Tibial artery (tissue), 4 donors: ENCODE measurements at regions not wholly inside any gene's neighbourhood (a gene's known extent, or its start where the extent isn't known, plus 50 kb on each side); places are given as distances from the start of the nearest gene placed in this dataset.

ENCODE experiments used
- DNase-seq, 2 donors: peaks; one replicate each; pipeline ENCODE4 v3.0.0-alpha.2; 2019
- H3K27ac ChIP-seq, 2 donors: fragments of 200-600 bp; sonication (generic) in 1 of 2; 1 replicate in 1 of 2; 2 replicates in 1 of 2; pipeline ENCODE4 v1.5.1; 2018 to 2019; ENCODE audit warnings: mild to moderate bottlenecking in 1 of 2
- H3K27me3 ChIP-seq, 2 donors: fragments of 200-600 bp; sonication (generic) in 1 of 2; one replicate each; pipeline versions ENCODE4 v1.5.1 to v1.6.0; 2016 to 2019
- H3K36me3 ChIP-seq, 3 donors: fragments of 200-600 bp; sonication (generic) in 2 of 3; one replicate each; pipeline ENCODE4 v1.5.1; 2016 to 2019; ENCODE audit warnings: mild to moderate bottlenecking in 2 of 3
- H3K4me1 ChIP-seq, 4 donors: fragments of 200-600 bp; sonication (generic) in 2 of 4; 1 replicate in 3 of 4; 2 replicates in 1 of 4; pipeline ENCODE4 v1.5.1; 2016 to 2019
- H3K4me3 ChIP-seq, 2 donors: fragments of 200-600 bp; sonication (generic) in 1 of 2; 1 replicate in 1 of 2; 2 replicates in 1 of 2; pipeline ENCODE4 v1.5.1; 2018 to 2019; ENCODE audit warnings: mild to moderate bottlenecking in 2 of 2
- H3K9me3 ChIP-seq, 3 donors: fragments of 200-600 bp; sonication (generic) in 1 of 3; one replicate each; pipeline ENCODE4 v1.5.1; 2016 to 2019
- CTCF ChIP-seq, 2 experiments: fragments of 200-600 bp in 1 of 2; fragments of 450-650 bp in 1 of 2; IDR thresholded peaks; one replicate each; pipeline ENCODE4 v1.5.1; 2017 to 2019; ENCODE audit warnings: antibody characterized with exemption in 2 of 2, mild to moderate bottlenecking in 1 of 2, moderate library complexity in 1 of 2
- intact Hi-C: fragments of 100-400 bp; cut with DNase I; formaldehyde crosslinking; loops from one replicate; pipeline ENCODE4 v1.15.0; 2023; ENCODE audit warnings: low total_unique reads

GRCh38 chr13:106917673-106918556 lies 350.0 kb upstream of the ARGLU1 start:
- Histone ChIP-seq H3K27me3 (no peaks in the 10 kb centered on the region), H3K4me3 (peak overlapping the region; percentile 67 to 79), H3K27ac (peak overlapping the region; percentile 84 to 89), H3K36me3 (no peaks in the 10 kb centered on the region), H3K9me3 (no peaks in the 10 kb centered on the region), H3K4me1 (peaks cover 0 to 34% (median 11%) of the 10 kb centered on the region in 4 donors)
- intact Hi-C loops: loop anchor here (5.0 kb wide), 1 partner anchor 351 kb away; the partner anchor contains the start of gene ARGLU1
- DNase-seq: peak; percentile 60 to 83
- TF ChIP-seq CTCF (IDR thresholded peaks at IDR 0.05): peak; percentile 88 to 96

GRCh38 chr13:106917024-106917571 lies 349.2 kb upstream of the ARGLU1 start:
- Histone ChIP-seq H3K27me3 (no peaks in the 10 kb centered on the region), H3K36me3 (no peaks in the 10 kb centered on the region), H3K9me3 (no peaks in the 10 kb centered on the region), H3K4me3 (peak overlapping the region; percentile 67 to 79), H3K4me1 (peaks cover 0 to 34% (median 11%) of the 10 kb centered on the region in 4 donors), H3K27ac (peak overlapping the region; percentile 84 to 89)
- intact Hi-C loops: loop anchor here (5.0 kb wide), 1 partner anchor 350 kb away; the partner anchor contains the start of gene ARGLU1
- DNase-seq: no peak
- no peak for TF ChIP-seq CTCF (IDR thresholded peaks at IDR 0.05)

DNA sequence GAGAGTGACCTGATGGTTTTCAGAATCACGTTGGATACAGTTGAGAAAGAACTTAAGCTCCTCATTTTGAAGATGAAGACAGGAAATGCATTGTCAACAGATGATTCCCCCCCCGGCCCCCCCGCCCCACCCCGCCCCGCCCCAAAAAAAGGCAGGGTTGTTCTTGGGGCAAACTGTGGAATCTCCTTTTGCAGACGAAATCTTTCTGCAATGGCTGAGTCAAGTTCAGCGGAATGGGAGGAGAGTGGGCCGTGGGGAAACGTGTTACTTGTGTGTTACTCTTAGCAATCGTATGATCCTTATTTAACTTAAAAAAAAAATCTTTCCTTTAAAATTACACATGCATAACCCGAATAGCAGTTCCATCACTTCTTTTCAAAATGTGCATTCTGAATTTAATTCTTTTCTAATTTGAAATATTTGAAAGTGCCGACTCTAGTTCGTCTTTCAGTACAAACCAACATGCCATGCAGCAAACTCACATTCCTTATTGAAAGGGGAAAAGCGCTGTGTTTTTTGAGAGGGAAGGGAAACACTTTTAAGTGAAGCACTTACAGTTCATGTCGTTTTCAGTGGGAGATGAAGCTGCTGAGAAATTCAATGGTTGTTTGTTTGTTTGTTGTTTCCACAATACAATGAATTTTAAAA lies 348.5 kb upstream of the ARGLU1 start:
- intact Hi-C loops: loop anchor here (5.0 kb wide), 1 partner anchor 349 kb away; the partner anchor contains the start of gene ARGLU1
- DNase-seq: no peak
- H3K36me3 ChIP-seq: no peaks in the 10 kb centered on the region
- no peaks in the 10 kb centered on the region for H3K9me3 ChIP-seq
- H3K4me1 ChIP-seq: peaks cover 0 to 34% (median 11%) of the 10 kb centered on the region in 4 donors
- no peaks in the 10 kb centered on the region for H3K27me3 ChIP-seq
- H3K27ac ChIP-seq: peak overlapping the region in 1 of 2 donors; percentile 89
- no peak for TF ChIP-seq CTCF (IDR thresholded peaks at IDR 0.05)
- H3K4me3 ChIP-seq: peak overlapping the region in 1 of 2 donors; percentile 67

DNA sequence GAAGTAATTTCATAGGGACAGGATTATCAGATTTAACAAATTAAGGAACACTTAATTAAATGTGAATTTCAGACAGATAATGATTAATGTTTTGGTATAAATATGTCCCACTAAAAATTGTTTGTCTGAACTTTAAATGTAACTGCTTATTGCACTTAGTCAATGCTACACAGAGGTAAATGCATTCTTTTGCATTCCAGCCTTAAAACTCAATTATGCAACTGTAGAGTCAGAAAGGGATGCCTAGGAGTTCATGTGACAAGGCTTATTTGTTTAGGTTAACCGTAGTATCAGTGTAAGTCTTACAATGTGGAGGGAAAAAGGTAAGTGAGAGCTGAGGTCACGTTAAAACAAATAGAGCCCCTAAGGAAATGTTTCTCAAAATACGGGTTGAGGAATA lies 347.2 kb upstream of the ARGLU1 start:
- TF ChIP-seq CTCF (IDR thresholded peaks at IDR 0.05): no peak
- Histone ChIP-seq H3K27ac (no peak overlapping the region), H3K9me3 (no peaks in the 10 kb centered on the region), H3K4me1 (peaks cover 0 to 30% (median 11%) of the 10 kb centered on the region in 4 donors), H3K36me3 (no peaks in the 10 kb centered on the region), H3K27me3 (no peaks in the 10 kb centered on the region), H3K4me3 (no peak overlapping the region)
- intact Hi-C loops: loop anchor here (5.0 kb wide), 1 partner anchor 348 kb away; the partner anchor contains the start of gene ARGLU1
- no peak for DNase-seq

GRCh38 chr13:106911627-106912026 lies 343.7 kb upstream of the ARGLU1 start:
- no peaks in the 10 kb centered on the region for H3K27me3 ChIP-seq
- H3K4me1 ChIP-seq: peaks cover 0 to 3% (median 0%) of the 10 kb centered on the region in 4 donors
- TF ChIP-seq CTCF (IDR thresholded peaks at IDR 0.05): no peak
- intact Hi-C loops: no loop called here
- no peaks in the 10 kb centered on the region for H3K36me3 ChIP-seq
- H3K4me3 ChIP-seq: no peak overlapping the region
- H3K9me3 ChIP-seq: no peaks in the 10 kb centered on the region
- DNase-seq: no peak
- no peak overlapping the region for H3K27ac ChIP-seq
